Lower leg skin (tissue), 3 donors: ENCODE measurements at regions not wholly inside any gene's neighbourhood (a gene's known extent, or its start where the extent isn't known, plus 50 kb on each side); places are given as distances from the start of the nearest gene placed in this dataset.

Experiments
- POLR2A ChIP-seq, 2 donors: fragments of 450-650 bp; IDR thresholded peaks; one replicate each; pipeline ENCODE4 v1.6.1; 2016 to 2017; ENCODE audit warnings: antibody characterized with exemption in 2 of 2, mild to moderate bottlenecking in 1 of 2, moderate library complexity in 1 of 2
- TF ChIP-seq, protein P1 (sequence below), 3 donors: fragments of 450-650 bp; IDR thresholded peaks; one replicate each; pipeline ENCODE4 v1.5.1; 2016; ENCODE audit warnings: antibody characterized with exemption in 3 of 3, mild to moderate bottlenecking in 3 of 3, moderate library complexity in 2 of 3

DNA sequence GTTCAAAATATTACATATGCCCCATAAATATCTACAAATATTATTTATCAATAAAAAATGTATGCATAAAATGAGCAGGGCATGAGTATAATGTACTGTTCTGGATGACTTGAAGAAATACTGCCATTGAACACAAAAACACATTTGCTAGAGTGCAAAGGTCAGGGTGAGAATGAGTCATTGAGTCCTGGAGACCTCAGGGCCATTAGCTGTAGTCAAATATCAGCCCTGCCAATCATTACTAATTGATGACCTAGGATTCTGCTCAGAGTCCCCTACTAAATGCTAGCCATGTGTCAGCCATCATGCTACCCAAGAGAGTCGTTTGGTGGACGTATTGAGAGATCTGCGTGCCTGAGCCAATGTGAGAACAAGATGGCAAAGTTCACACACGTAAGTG lies 80.3 kb upstream of the FAM169A start:
- TF ChIP-seq POLR2A (IDR thresholded peaks at IDR 0.05), result no peak
- TF ChIP-seq, protein P1, sequence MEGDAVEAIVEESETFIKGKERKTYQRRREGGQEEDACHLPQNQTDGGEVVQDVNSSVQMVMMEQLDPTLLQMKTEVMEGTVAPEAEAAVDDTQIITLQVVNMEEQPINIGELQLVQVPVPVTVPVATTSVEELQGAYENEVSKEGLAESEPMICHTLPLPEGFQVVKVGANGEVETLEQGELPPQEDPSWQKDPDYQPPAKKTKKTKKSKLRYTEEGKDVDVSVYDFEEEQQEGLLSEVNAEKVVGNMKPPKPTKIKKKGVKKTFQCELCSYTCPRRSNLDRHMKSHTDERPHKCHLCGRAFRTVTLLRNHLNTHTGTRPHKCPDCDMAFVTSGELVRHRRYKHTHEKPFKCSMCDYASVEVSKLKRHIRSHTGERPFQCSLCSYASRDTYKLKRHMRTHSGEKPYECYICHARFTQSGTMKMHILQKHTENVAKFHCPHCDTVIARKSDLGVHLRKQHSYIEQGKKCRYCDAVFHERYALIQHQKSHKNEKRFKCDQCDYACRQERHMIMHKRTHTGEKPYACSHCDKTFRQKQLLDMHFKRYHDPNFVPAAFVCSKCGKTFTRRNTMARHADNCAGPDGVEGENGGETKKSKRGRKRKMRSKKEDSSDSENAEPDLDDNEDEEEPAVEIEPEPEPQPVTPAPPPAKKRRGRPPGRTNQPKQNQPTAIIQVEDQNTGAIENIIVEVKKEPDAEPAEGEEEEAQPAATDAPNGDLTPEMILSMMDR (IDR thresholded peaks at IDR 0.05), result no peak
